ENCODE measurements at regions not wholly inside any gene's neighbourhood (a gene's known extent, or its start where the extent isn't known, plus 50 kb on each side); places are given as distances from the start of the nearest gene placed in this dataset.

- H3K27me3 Mint-ChIP-seq, result peaks cover 3% of the 10 kb centered on the region
- no peak for DNase-seq
These were observed 180.6 kb downstream of the AACS start for GRCh38 chr12:125245581-125246557.

GRCh38 chr12:125247477-125247876 lies 182.2 kb downstream of the AACS start:
- H3K27ac Mint-ChIP-seq, result no peak overlapping the region
- no peaks in the 10 kb centered on the region for H3K9me3 Mint-ChIP-seq
- H3K4me3 Mint-ChIP-seq, result no peak overlapping the region
- H3K36me3 Mint-ChIP-seq (ENCODE audit: low read depth), result no peaks in the 10 kb centered on the region
- peaks cover 2% of the 10 kb centered on the region for H3K27me3 Mint-ChIP-seq
- ATAC-seq (no peak), DNase-seq (no peak)
- H3K4me1 Mint-ChIP-seq, result no peaks in the 10 kb centered on the region

More at GRCh38 chr12:125245581-125246557, 180.6 kb downstream of the AACS start:
- Mint-ChIP-seq H3K4me1 (no peaks in the 10 kb centered on the region), H3K4me3 (no peak overlapping the region), H3K9me3 (no peaks in the 10 kb centered on the region), H3K27ac (no peak overlapping the region), H3K36me3 (ENCODE audit: low read depth) (no peaks in the 10 kb centered on the region)
- ATAC-seq, result no peak

- Mint-ChIP-seq H3K36me3 (ENCODE audit: low read depth) (no peaks in the 10 kb centered on the region), H3K27ac (no peak overlapping the region), H3K9me3 (no peaks in the 10 kb centered on the region), H3K4me3 (no peak overlapping the region), H3K4me1 (no peaks in the 10 kb centered on the region), H3K27me3 (peaks cover 4% of the 10 kb centered on the region)
- DNase-seq (no peak), ATAC-seq (no peak)
These were observed 184.0 kb downstream of the AACS start for GRCh38 chr12:125249066-125249824.

- Mint-ChIP-seq H3K27ac (no peak overlapping the region), H3K4me3 (no peak overlapping the region), H3K36me3 (ENCODE audit: low read depth) (no peaks in the 10 kb centered on the region), H3K27me3 (peaks cover 6% of the 10 kb centered on the region), H3K9me3 (no peaks in the 10 kb centered on the region), H3K4me1 (no peaks in the 10 kb centered on the region)
- ATAC-seq, result no peak
- DNase-seq, result no peak
These were observed 184.7 kb downstream of the AACS start for GRCh38 chr12:125249932-125250331.

- DNase-seq (no peak), ATAC-seq (no peak)
- Mint-ChIP-seq H3K36me3 (ENCODE audit: low read depth) (no peaks in the 10 kb centered on the region), H3K9me3 (no peaks in the 10 kb centered on the region), H3K4me3 (no peak overlapping the region), H3K27me3 (peaks cover 10% of the 10 kb centered on the region), H3K4me1 (no peaks in the 10 kb centered on the region), H3K27ac (no peak overlapping the region)
These were observed 189.0 kb downstream of the AACS start for GRCh38 chr12:125254236-125254635.

GRCh38 chr12:125254856-125255255 lies 189.6 kb downstream of the AACS start:
- Mint-ChIP-seq H3K27ac (no peak overlapping the region), H3K4me3 (no peak overlapping the region), H3K9me3 (no peaks in the 10 kb centered on the region), H3K4me1 (no peaks in the 10 kb centered on the region), H3K27me3 (peaks cover 10% of the 10 kb centered on the region), H3K36me3 (ENCODE audit: low read depth) (no peaks in the 10 kb centered on the region)
- DNase-seq, result no peak
- no peak for ATAC-seq

- Mint-ChIP-seq H3K27me3 (peaks cover 10% of the 10 kb centered on the region), H3K9me3 (no peaks in the 10 kb centered on the region), H3K4me1 (no peaks in the 10 kb centered on the region), H3K4me3 (no peak overlapping the region), H3K27ac (no peak overlapping the region), H3K36me3 (ENCODE audit: low read depth) (no peaks in the 10 kb centered on the region)
- DNase-seq (no peak), ATAC-seq (no peak)
These were observed 190.8 kb downstream of the AACS start for GRCh38 chr12:125255935-125256633.

GRCh38 chr12:125256634-125256936 lies 191.3 kb downstream of the AACS start:
- no peak overlapping the region for H3K4me3 Mint-ChIP-seq
- peaks cover 12% of the 10 kb centered on the region for H3K27me3 Mint-ChIP-seq
- H3K9me3 Mint-ChIP-seq, result no peaks in the 10 kb centered on the region
- H3K36me3 Mint-ChIP-seq (ENCODE audit: low read depth), result no peaks in the 10 kb centered on the region
- DNase-seq (no peak), ATAC-seq (no peak)
- H3K4me1 Mint-ChIP-seq, result no peaks in the 10 kb centered on the region
- H3K27ac Mint-ChIP-seq, result no peak overlapping the region

- no peak for ATAC-seq
- no peak for DNase-seq
- Mint-ChIP-seq H3K27me3 (peaks cover 12% of the 10 kb centered on the region), H3K27ac (no peak overlapping the region), H3K4me1 (no peaks in the 10 kb centered on the region), H3K4me3 (no peak overlapping the region), H3K36me3 (ENCODE audit: low read depth) (no peaks in the 10 kb centered on the region), H3K9me3 (no peaks in the 10 kb centered on the region)
These were observed 194.1 kb downstream of the AACS start for GRCh38 chr12:125259178-125259867.

- Mint-ChIP-seq H3K36me3 (ENCODE audit: low read depth) (no peaks in the 10 kb centered on the region), H3K9me3 (no peaks in the 10 kb centered on the region), H3K27ac (no peak overlapping the region), H3K4me1 (no peaks in the 10 kb centered on the region), H3K4me3 (no peak overlapping the region), H3K27me3 (peaks cover 5% of the 10 kb centered on the region)
- ATAC-seq (no peak), DNase-seq (no peak)
These were observed 197.6 kb downstream of the AACS start for GRCh38 chr12:125262851-125263250.

GRCh38 chr12:125263385-125263784 lies 198.2 kb downstream of the AACS start:
- ATAC-seq, result no peak
- no peaks in the 10 kb centered on the region for H3K36me3 Mint-ChIP-seq (ENCODE audit: low read depth)
- no peaks in the 10 kb centered on the region for H3K4me1 Mint-ChIP-seq
- peaks cover 5% of the 10 kb centered on the region for H3K27me3 Mint-ChIP-seq
- H3K27ac Mint-ChIP-seq, result no peak overlapping the region
- no peaks in the 10 kb centered on the region for H3K9me3 Mint-ChIP-seq
- no peak overlapping the region for H3K4me3 Mint-ChIP-seq
- no peak for DNase-seq

GRCh38 chr12:125267114-125267513 lies 201.9 kb downstream of the AACS start:
- Mint-ChIP-seq H3K36me3 (ENCODE audit: low read depth) (no peaks in the 10 kb centered on the region), H3K27ac (no peak overlapping the region), H3K27me3 (peaks cover 3% of the 10 kb centered on the region), H3K9me3 (no peaks in the 10 kb centered on the region), H3K4me1 (no peaks in the 10 kb centered on the region), H3K4me3 (no peak overlapping the region)
- DNase-seq, result no peak
- ATAC-seq, result no peak

- Mint-ChIP-seq H3K4me1 (no peaks in the 10 kb centered on the region), H3K27me3 (no peaks in the 10 kb centered on the region), H3K36me3 (ENCODE audit: low read depth) (no peaks in the 10 kb centered on the region), H3K27ac (no peak overlapping the region), H3K4me3 (no peak overlapping the region), H3K9me3 (no peaks in the 10 kb centered on the region)
- no peak for ATAC-seq
- no peak for DNase-seq
These were observed 204.0 kb downstream of the AACS start for GRCh38 chr12:125269276-125269675.

- no peak for DNase-seq
- H3K27me3 Mint-ChIP-seq, result no peaks in the 10 kb centered on the region
- H3K4me3 Mint-ChIP-seq, result no peak overlapping the region
- no peaks in the 10 kb centered on the region for H3K9me3 Mint-ChIP-seq
- no peaks in the 10 kb centered on the region for H3K4me1 Mint-ChIP-seq
- H3K27ac Mint-ChIP-seq, result no peak overlapping the region
- H3K36me3 Mint-ChIP-seq (ENCODE audit: low read depth), result no peaks in the 10 kb centered on the region
- no peak for ATAC-seq
These were observed 206.7 kb downstream of the AACS start for GRCh38 chr12:125271892-125272291.
